ENCODE measurements at regions not wholly inside any gene's neighbourhood (a gene's known extent, or its start where the extent isn't known, plus 50 kb on each side); places are given as distances from the start of the nearest gene placed in this dataset.
A peak's percentile ranks its signal among the peaks of the same experiment; 100 is the strongest.

- DNase-seq = no peak
Observed at GRCh38 chr12:39124768-39125167, 219.4 kb upstream of the CPNE8 start.

GRCh38 chr12:39123580-39124253, 218.3 kb upstream of the CPNE8 start:
- no peak for DNase-seq

- DNase-seq = no peak
Observed at GRCh38 chr12:39122562-39123204, 217.3 kb upstream of the CPNE8 start.

DNA sequence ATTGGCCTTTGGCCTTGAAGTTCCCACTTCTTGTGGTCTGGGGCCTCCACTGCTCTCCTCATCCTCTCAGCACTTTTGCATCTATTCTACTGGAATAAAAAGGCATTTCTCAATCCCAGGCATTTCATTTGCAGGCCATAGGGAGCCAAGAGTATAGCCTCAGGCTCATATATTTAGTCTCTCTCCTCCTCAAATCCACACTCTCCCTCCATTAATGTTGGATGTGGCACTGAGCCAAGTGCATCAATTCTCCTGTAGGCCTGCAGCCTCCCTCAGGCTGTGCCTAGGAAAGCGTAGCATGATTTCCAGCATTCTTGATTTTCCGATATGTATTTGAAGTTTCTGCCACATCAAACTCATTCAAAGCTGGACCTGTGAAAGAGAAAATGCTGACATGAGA, 211.5 kb upstream of the CPNE8 start:
- no peak for DNase-seq

- DNase-seq = no peak
Observed at GRCh38 chr12:39112064-39112463, 206.7 kb upstream of the CPNE8 start.

- DNase-seq = no peak
Observed at GRCh38 chr12:39105111-39105510, 199.7 kb upstream of the CPNE8 start.

DNA sequence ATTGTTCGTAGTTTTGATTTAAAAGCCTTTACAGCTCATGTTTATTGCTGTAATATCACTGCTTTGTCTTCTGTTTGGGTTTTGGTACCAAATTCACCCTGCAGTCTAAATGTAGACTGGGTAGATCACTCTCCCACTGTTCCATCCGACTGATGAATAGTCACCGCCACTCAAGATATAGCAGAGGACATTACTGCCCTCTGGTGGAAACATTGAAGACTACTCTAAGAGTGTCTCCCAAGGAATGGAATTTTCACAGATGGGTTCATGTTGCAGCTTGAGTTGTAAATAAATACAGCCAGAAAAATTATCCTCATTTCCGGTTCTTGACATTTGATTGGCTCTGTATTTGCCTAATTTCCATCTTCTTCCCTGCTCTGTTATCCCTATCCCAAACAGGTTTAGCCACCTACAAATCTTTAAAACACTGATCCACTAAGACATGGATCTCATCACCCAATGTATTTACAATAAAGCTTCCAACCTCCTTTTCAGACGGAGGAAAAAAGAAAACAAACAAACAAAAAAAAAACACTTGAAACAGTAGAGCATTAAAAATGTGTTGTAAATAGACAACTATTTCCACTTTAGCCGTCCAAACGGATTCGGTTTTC, 198.3 kb upstream of the CPNE8 start:
- DNase-seq = peak; percentile 13 to 68

- DNase-seq = no peak
Observed at GRCh38 chr12:39102474-39103209, 197.3 kb upstream of the CPNE8 start.

GRCh38 chr12:39095636-39096330, 190.4 kb upstream of the CPNE8 start:
- no peak for DNase-seq

- peak in 1 of 2 experiments; percentile 0 for DNase-seq
Observed at GRCh38 chr12:39081910-39082309, 176.5 kb upstream of the CPNE8 start.

- no peak for DNase-seq
Observed at GRCh38 chr12:39077226-39077625, 171.8 kb upstream of the CPNE8 start.

DNA sequence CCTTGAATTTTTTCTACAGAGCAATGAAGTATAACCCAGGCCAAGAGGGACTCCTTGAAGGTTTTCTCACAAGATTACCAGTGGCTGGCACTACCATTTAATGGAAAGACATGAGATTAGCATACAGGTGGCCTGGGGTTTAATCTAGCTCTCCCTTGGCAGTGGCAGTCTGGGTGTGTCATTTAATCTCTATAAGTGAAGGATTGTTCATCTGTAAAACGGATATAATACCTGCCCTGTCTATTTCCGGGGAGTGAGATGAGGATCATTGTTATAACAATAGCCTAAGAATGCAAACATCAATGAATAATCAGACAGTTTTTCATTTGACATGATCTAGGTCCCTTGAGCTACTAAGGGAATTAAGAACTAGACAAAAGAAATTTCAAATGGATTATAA, 168.7 kb upstream of the CPNE8 start:
- DNase-seq = peak in 1 of 2 experiments; percentile 2

DNA sequence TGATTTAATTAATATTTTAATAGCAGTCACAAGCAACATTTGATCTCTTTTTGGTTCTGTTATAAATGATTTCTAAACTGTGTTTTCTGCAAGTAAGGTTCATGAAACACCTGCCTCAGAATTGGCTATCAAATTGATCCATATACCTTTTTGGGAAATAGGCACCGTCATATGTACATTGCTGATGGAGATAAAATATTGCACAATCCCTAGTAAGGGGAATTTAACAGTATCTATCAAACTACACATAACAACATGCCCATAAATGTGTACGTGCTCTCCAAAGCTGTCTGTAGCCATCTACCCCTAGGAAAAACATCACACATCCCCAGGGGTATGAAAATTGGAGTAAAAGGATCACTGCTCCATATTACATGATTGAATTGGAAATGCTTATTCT, 167.3 kb upstream of the CPNE8 start:
- DNase-seq = no peak

- no peak for DNase-seq
Observed at GRCh38 chr12:39071611-39072010, 166.2 kb upstream of the CPNE8 start.

GRCh38 chr12:39070775-39071174, 165.4 kb upstream of the CPNE8 start:
- DNase-seq = no peak

- no peak for DNase-seq
Observed at GRCh38 chr12:39065455-39065854, 160.1 kb upstream of the CPNE8 start.

DNA sequence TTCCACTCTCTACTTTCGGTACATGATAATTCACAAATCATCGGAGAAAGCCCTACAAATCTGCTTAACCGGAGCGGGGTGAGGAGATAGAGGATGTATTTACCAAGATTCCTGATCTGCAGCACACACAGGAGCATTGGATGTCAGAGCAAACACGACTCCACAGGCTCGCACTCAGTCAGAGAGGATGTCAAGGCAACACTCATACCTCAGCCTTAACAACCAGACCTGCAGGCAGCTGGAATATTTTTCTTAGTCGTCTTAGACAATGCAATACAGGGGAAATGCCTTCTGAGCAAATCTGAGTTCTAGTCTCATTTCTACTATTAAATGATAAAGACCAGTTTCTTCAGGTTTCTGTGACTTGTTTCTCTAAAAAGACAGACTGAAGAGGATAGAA, 159.3 kb upstream of the CPNE8 start:
- no peak for DNase-seq

GRCh38 chr12:39062266-39062996, 157.0 kb upstream of the CPNE8 start:
- DNase-seq = no peak

GRCh38 chr12:39061576-39061975, 156.2 kb upstream of the CPNE8 start:
- no peak for DNase-seq

- no peak for DNase-seq
Observed at GRCh38 chr12:39048395-39048794, 143.0 kb upstream of the CPNE8 start.

GRCh38 chr12:39047539-39048262, 142.3 kb upstream of the CPNE8 start:
- no peak for DNase-seq

DNA sequence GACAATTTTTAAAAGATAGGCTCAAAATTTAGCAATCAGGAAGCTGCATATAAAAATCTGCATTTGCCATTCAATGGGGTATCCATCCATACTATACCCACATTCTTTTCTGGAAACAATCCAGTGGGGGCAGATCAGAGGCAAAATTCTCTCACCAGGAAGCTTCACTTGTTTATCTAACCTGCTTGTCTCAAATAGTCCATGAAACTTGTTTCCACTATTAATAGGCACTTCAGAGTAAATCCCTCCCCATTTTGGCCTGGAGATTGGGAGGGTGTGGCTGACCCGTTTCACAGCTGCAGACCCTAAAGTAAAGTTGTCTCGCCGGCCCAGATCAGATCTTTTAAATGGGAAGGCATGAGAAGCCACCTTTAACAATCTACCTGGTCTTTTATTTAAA, 139.4 kb upstream of the CPNE8 start:
- DNase-seq = no peak
